ENCODE measurements at regions not wholly inside any gene's neighbourhood (a gene's known extent, or its start where the extent isn't known, plus 50 kb on each side); places are given as distances from the start of the nearest gene placed in this dataset.
"Not testable (repeated sequence)": the region's sequence is repeated elsewhere in the genome, so short reads cannot be mapped to it uniquely, and the experiment has no call there.

DNA sequence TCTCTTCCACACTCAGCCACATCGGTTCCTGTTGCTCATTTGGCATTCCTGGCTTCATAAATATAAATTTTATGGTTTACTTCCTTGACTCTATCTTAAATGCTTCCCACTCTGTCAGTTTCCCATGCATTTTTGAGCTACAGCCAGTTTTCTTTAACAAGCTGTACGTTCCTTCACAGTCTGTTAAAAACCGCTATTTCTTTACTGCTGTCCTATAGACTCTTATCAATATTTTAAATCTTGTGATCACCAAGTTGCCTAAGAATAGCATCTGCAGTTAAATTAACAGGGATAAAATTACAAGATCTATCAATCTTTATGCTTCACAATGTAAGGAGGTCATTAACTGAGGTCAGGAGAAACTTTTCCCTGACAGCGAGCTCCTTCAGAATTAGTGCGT, 103.1 kb upstream of the RHOBTB1 start:
- H3K36me3 ChIP-seq = no peaks in the 10 kb centered on the region
- no peaks in the 10 kb centered on the region for H3K9me3 ChIP-seq
- no peak overlapping the region for H3K4me3 ChIP-seq
- TF ChIP-seq, protein P1, sequence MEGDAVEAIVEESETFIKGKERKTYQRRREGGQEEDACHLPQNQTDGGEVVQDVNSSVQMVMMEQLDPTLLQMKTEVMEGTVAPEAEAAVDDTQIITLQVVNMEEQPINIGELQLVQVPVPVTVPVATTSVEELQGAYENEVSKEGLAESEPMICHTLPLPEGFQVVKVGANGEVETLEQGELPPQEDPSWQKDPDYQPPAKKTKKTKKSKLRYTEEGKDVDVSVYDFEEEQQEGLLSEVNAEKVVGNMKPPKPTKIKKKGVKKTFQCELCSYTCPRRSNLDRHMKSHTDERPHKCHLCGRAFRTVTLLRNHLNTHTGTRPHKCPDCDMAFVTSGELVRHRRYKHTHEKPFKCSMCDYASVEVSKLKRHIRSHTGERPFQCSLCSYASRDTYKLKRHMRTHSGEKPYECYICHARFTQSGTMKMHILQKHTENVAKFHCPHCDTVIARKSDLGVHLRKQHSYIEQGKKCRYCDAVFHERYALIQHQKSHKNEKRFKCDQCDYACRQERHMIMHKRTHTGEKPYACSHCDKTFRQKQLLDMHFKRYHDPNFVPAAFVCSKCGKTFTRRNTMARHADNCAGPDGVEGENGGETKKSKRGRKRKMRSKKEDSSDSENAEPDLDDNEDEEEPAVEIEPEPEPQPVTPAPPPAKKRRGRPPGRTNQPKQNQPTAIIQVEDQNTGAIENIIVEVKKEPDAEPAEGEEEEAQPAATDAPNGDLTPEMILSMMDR (IDR thresholded peaks at IDR 0.05) = no peak
- no peak for TF ChIP-seq POLR2A (IDR thresholded peaks at IDR 0.05)
- no peaks in the 10 kb centered on the region for H3K4me1 ChIP-seq
- no peaks in the 10 kb centered on the region for H3K27me3 ChIP-seq
- no peak overlapping the region for H3K27ac ChIP-seq
- DNase-seq = no peak

DNA sequence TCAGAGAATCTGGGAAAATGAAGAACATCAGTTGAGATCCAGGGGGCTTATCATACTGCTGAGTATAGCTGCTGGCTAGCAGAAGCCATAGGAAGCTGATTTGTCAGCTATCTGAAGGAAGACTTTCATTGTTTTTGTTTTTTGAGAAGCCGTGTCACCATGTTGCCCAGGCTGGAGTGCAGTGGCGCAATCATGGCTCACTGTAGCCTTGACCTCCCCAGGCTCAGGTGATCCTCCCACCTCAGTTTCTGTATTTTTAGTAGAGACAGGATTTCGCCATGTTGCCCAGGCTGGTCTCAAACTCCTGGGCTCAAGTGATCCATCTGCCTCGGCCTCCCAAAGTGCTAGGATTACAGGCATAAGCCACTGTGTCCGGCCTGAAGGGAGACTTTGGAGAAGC, 101.5 kb upstream of the RHOBTB1 start:
- H3K27ac ChIP-seq, DNase-seq, H3K4me1 ChIP-seq, H3K36me3 ChIP-seq, H3K9me3 ChIP-seq, H3K4me3 ChIP-seq, H3K27me3 ChIP-seq: not testable (repeated sequence)

DNA sequence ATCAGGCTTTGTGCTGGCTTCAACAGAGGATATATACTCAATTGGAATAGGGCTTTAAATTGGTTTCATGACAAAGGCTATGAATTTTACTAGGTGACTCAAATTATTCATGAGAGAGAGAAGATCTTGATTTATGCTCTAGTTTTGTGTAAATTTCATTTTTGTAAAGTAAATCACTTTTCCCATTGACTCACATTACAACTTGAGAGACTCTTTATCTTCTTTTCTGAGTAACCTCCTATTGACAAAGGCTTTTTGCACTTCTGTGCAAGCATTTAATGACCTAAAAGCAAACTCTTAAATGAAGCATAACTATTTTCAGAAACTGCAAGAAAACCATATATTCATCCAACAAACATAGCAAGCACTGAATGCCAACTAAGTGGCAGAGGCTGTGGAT, 98.5 kb upstream of the RHOBTB1 start:
- no peaks in the 10 kb centered on the region for H3K36me3 ChIP-seq
- no peaks in the 10 kb centered on the region for H3K4me1 ChIP-seq
- no peak for DNase-seq
- no peak overlapping the region for H3K27ac ChIP-seq
- TF ChIP-seq POLR2A (IDR thresholded peaks at IDR 0.05) = no peak
- TF ChIP-seq, protein P1 (IDR thresholded peaks at IDR 0.05) = no peak
- H3K27me3 ChIP-seq = no peaks in the 10 kb centered on the region
- no peaks in the 10 kb centered on the region for H3K9me3 ChIP-seq
- no peak overlapping the region for H3K4me3 ChIP-seq

DNA sequence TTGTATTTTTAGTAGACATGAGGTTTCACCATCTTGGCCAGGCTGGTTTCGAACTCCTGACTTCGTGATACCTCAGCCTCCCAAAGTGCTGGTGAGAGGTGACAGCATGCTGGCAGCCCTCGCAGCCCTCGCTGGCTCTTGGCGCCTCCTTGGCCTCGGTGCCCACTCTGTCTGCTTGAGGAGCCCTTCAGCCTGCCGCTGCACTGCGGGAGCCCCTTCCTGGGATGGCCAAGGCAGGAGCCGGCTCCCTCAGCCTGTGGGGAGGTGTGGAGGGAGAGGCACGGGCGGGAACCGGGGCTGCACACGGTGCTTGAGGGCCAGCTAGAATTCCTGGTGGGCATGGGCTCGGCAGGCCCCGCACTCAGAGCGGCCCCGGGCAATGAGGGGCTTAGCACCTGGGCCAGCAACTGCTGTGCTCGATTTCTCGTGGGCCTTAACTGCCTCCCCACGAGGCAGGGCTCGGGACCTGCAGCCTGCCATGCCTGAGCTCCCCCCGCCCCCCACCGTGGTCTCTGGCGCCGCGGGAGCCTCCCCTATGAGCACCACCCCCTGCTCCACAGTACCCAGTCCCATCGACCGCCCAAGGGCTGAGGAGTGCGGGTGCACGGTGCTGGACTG, 96.5 kb upstream of the RHOBTB1 start:
- Histone ChIP-seq H3K27me3 (no peaks in the 10 kb centered on the region), H3K4me3 (no peak overlapping the region), H3K36me3 (no peaks in the 10 kb centered on the region), H3K27ac (no peak overlapping the region), H3K9me3 (no peaks in the 10 kb centered on the region), H3K4me1 (no peaks in the 10 kb centered on the region)
- DNase-seq = no peak
- TF ChIP-seq, protein P1 (IDR thresholded peaks at IDR 0.05) = no peak
- TF ChIP-seq POLR2A (IDR thresholded peaks at IDR 0.05) = no peak

DNA sequence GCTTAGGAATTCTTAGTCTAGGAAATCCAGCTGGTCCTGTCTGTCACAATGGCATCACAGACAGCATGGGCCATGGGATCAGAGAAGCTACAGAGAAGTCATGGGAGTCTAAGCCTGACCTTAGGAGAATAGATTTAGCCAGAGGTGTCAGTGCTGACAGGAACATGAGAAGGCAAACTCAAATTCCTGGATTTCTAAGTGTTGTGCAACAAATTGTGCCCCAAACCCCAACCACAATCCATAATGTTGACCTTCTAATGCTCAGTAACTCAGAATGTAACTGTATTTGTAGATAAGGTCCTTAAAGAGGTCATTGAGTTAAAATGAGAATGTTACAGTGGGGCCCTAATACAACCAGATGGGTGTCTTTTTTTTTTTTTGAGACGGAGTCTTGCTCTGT, 95.9 kb upstream of the RHOBTB1 start:
- DNase-seq = no peak

DNA sequence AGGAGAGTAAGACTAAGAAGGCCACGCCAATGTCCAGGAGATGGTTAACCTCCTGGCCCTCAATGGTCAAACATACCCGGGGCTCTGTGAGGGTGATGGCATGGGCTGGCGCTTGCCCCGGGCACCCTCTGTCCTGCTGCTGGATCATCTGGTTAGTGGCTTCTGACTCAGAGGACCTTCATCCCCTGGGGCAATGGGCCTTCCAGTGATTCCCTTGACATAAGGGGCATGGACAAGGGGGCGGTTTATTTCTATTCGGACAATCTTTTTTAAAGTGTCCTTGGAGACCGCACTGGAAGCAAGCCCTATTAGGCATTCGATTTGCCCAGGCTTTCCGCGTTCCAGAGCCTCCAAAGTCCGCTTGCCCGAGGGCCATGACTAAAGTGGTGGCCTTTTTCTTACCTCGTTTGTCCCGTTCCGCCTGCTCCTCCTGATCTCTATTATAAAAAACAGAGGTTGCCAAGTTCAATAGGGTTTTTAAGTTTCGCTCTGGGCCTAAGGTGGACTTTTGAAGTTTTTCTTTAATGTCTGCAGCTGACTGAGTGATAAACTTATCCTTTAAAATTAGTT, 93.4 kb upstream of the RHOBTB1 start:
- not testable (repeated sequence) for H3K9me3 ChIP-seq, DNase-seq, H3K27ac ChIP-seq, H3K4me1 ChIP-seq, H3K27me3 ChIP-seq, H3K4me3 ChIP-seq, H3K36me3 ChIP-seq

More for the DNA sequence above, 95.9 kb upstream of the RHOBTB1 start:
- H3K27me3 ChIP-seq = no peaks in the 10 kb centered on the region
- no peak overlapping the region for H3K27ac ChIP-seq
- H3K4me3 ChIP-seq = no peak overlapping the region
- H3K36me3 ChIP-seq = no peaks in the 10 kb centered on the region
- no peaks in the 10 kb centered on the region for H3K9me3 ChIP-seq
- no peak for TF ChIP-seq POLR2A (IDR thresholded peaks at IDR 0.05)
- TF ChIP-seq, protein P1 (IDR thresholded peaks at IDR 0.05) = no peak
- H3K4me1 ChIP-seq = no peaks in the 10 kb centered on the region

DNA sequence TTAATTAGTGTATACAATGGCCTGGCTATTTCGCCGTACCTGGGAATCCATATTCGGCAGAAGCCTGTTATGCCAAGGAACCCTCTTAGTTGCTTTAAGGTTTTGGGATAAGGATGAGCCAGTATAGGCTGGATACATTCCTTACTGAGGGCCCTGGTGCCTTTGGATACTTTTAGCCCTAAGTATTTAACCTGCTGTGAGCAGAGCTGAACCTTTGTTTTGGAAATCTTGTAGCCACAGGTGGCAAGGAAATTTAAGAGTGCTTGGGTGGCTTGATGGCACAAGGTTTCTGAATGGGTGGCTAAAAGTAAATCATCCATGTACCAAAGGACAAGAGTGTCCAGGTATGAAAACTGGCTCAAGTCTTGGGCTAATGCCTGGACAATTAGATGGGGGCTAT, 92.2 kb upstream of the RHOBTB1 start:
- not testable (repeated sequence) for H3K4me3 ChIP-seq, H3K27ac ChIP-seq, H3K36me3 ChIP-seq, DNase-seq, H3K9me3 ChIP-seq, H3K27me3 ChIP-seq, H3K4me1 ChIP-seq

Measured in Peyer's patch (tissue), 4 donors.